Keratinocyte (primary cell): ENCODE measurements at regions not wholly inside any gene's neighbourhood (a gene's known extent, or its start where the extent isn't known, plus 50 kb on each side); places are given as distances from the start of the nearest gene placed in this dataset.

Experiments used
- EZH2 ChIP-seq: IDR thresholded peaks from one replicate; pipeline ENCODE4 v1.6.1; 2012; ENCODE audit warnings: inconsistent platforms, mild to moderate bottlenecking, low read length, moderate library complexity
- TF ChIP-seq, protein P1 (sequence below), 3 experiments: IDR thresholded peaks in 1 of 3; conservative IDR thresholded peaks in 1 of 3; optimal IDR thresholded peaks in 1 of 3; 2 replicates in 2 of 3; 3 replicates in 1 of 3; pipeline versions ENCODE3 to v1.5.1; 2011; ENCODE audit warnings: low read length in 3 of 3, mild to moderate bottlenecking in 3 of 3, moderate library complexity in 2 of 3, control low read depth in 1 of 3, inconsistent platforms in 1 of 3; ENCODE audit not compliant: insufficient read depth in 2 of 3; ENCODE audit errors: extremely low read depth in 1 of 3

DNA sequence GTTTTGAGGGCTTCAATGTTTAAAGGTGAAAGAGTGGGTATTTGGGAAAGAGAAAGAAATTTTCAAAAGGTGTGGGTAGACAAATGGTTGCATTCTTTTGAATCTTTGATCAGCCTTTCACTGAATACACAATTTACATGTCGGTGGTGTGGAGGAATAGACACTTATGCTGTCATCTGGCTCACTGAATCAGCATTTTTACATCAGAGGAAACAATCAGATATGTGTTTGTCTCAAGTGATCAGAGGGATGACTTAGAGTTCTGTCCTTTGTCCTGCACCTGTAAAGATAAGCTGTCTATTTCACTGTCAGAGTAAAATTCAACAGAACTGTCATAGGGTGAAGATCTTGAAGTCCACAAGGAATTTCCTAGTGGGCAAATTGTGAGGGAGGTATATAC lies 170.9 kb upstream of the USP25 start:
- TF ChIP-seq, protein P1, sequence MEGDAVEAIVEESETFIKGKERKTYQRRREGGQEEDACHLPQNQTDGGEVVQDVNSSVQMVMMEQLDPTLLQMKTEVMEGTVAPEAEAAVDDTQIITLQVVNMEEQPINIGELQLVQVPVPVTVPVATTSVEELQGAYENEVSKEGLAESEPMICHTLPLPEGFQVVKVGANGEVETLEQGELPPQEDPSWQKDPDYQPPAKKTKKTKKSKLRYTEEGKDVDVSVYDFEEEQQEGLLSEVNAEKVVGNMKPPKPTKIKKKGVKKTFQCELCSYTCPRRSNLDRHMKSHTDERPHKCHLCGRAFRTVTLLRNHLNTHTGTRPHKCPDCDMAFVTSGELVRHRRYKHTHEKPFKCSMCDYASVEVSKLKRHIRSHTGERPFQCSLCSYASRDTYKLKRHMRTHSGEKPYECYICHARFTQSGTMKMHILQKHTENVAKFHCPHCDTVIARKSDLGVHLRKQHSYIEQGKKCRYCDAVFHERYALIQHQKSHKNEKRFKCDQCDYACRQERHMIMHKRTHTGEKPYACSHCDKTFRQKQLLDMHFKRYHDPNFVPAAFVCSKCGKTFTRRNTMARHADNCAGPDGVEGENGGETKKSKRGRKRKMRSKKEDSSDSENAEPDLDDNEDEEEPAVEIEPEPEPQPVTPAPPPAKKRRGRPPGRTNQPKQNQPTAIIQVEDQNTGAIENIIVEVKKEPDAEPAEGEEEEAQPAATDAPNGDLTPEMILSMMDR (optimal IDR thresholded peaks at IDR 0.05 in 1 of 3, IDR thresholded peaks at IDR 0.05 in 1 of 3, conservative IDR thresholded peaks at IDR 0.05 in 1 of 3; ENCODE audit: extremely low read depth in 1 of 3, insufficient read depth in 2 of 3, low read length in 3 of 3): no peak
- TF ChIP-seq EZH2: no peak
